Muscle layer of colon (tissue), 2 donors: ENCODE measurements at regions not wholly inside any gene's neighbourhood (a gene's known extent, or its start where the extent isn't known, plus 50 kb on each side); places are given as distances from the start of the nearest gene placed in this dataset.

ENCODE experiments used
- H3K27ac ChIP-seq: one replicate; pipeline ENCODE4 v1.7.0; 2013; ENCODE audit warnings: low read depth, mild to moderate bottlenecking, low read length, moderate library complexity
- H3K27me3 ChIP-seq, 2 donors: one replicate each; pipeline ENCODE4 v1.7.0; 2013; ENCODE audit warnings: low read length in 2 of 2, mild to moderate bottlenecking in 2 of 2; ENCODE audit not compliant: insufficient read depth in 2 of 2, control insufficient read depth in 1 of 2
- H3K36me3 ChIP-seq: one replicate; pipeline ENCODE4 v1.7.0; 2013; ENCODE audit warnings: mild to moderate bottlenecking, low read length; ENCODE audit not compliant: insufficient read depth
- H3K4me1 ChIP-seq: one replicate; pipeline ENCODE4 v1.7.0; 2013; ENCODE audit warnings: mild to moderate bottlenecking, low read length; ENCODE audit not compliant: insufficient read depth
- H3K4me3 ChIP-seq, 2 donors: one replicate each; pipeline ENCODE4 v1.7.0; 2013; ENCODE audit warnings: low read length in 2 of 2, low read depth in 1 of 2, mild to moderate bottlenecking in 1 of 2, moderate library complexity in 1 of 2
- H3K9ac ChIP-seq: one replicate; pipeline ENCODE4 v1.7.0; 2013; ENCODE audit warnings: low read length
- H3K9me3 ChIP-seq: one replicate; pipeline ENCODE4 v1.7.0; 2013; ENCODE audit warnings: mild to moderate bottlenecking, low read length
- donor health status: abdominal sarcoma.
- donor health status: Adenocarcinoma of cecum.

- no peaks in the 10 kb centered on the region for H3K36me3 ChIP-seq
- no peaks in the 10 kb centered on the region for H3K9me3 ChIP-seq
- H3K4me3 ChIP-seq, result no peak overlapping the region
- H3K27me3 ChIP-seq, result no peaks in the 10 kb centered on the region
- H3K9ac ChIP-seq, result no peak overlapping the region
- no peaks in the 10 kb centered on the region for H3K4me1 ChIP-seq
- no peak overlapping the region for H3K27ac ChIP-seq
These were observed 919.3 kb upstream of the CDH2 start for GRCh38 chr18:29096079-29096770.

- Histone ChIP-seq H3K4me3 (no peak overlapping the region), H3K27me3 (no peaks in the 10 kb centered on the region), H3K36me3 (no peaks in the 10 kb centered on the region), H3K27ac (no peak overlapping the region), H3K4me1 (no peaks in the 10 kb centered on the region), H3K9ac (no peak overlapping the region), H3K9me3 (no peaks in the 10 kb centered on the region)
These were observed 910.8 kb upstream of the CDH2 start for GRCh38 chr18:29087616-29088246.

GRCh38 chr18:29084120-29084519 is 907.2 kb upstream of the CDH2 start:
- Histone ChIP-seq H3K4me3 (no peak overlapping the region), H3K36me3 (no peaks in the 10 kb centered on the region), H3K27ac (no peak overlapping the region), H3K4me1 (no peaks in the 10 kb centered on the region), H3K9ac (no peak overlapping the region), H3K9me3 (no peaks in the 10 kb centered on the region), H3K27me3 (no peaks in the 10 kb centered on the region)

GRCh38 chr18:29083545-29083944 is 906.6 kb upstream of the CDH2 start:
- Histone ChIP-seq H3K9me3 (no peaks in the 10 kb centered on the region), H3K27ac (no peak overlapping the region), H3K9ac (no peak overlapping the region), H3K36me3 (no peaks in the 10 kb centered on the region), H3K4me3 (no peak overlapping the region), H3K27me3 (no peaks in the 10 kb centered on the region), H3K4me1 (no peaks in the 10 kb centered on the region)

DNA sequence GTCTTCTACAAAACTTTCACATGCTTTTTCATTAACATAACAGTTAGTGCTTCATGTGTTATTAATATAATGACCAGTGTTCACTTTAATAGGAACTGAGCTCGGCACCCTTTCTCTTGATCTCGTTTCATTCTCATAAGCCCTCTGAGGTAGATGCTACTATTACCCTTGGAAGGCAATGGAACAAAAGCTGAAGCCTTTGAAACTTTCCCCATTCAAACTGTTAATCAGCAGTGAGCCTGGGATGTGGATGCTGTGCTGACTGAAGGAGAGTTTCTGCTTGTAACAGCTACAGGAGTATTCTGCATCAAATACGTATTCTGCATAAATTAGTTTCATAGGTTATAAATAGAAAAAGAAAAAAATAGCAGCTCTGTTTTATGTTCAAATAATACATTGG is 904.0 kb upstream of the CDH2 start:
- Histone ChIP-seq H3K27me3 (no peaks in the 10 kb centered on the region), H3K4me1 (no peaks in the 10 kb centered on the region), H3K36me3 (no peaks in the 10 kb centered on the region), H3K9me3 (no peaks in the 10 kb centered on the region), H3K4me3 (no peak overlapping the region), H3K9ac (no peak overlapping the region), H3K27ac (no peak overlapping the region)

DNA sequence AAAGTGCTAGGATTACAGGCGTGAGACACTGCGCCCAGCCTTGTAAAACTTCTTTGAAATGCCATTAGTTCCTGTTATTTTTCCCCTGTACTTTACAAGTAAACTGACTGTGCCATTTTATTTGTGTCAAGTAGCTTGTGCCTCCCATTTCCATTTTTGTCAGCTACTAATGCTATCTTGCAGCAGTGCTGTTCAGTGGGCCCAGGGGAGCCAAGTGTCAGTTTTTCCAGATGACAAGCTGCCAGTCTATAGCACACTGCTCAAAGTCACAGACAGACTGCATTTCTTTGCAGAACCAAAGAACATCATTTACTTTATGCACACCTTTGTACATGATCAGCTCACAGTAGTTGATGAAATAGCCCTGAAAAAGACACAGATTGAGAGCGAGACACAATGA is 901.3 kb upstream of the CDH2 start:
- Histone ChIP-seq H3K27me3 (no peaks in the 10 kb centered on the region), H3K9ac (no peak overlapping the region), H3K9me3 (no peaks in the 10 kb centered on the region)

GRCh38 chr18:29077344-29077743 is 900.4 kb upstream of the CDH2 start:
- Histone ChIP-seq H3K9me3 (no peaks in the 10 kb centered on the region), H3K4me1 (no peaks in the 10 kb centered on the region), H3K27me3 (no peaks in the 10 kb centered on the region), H3K9ac (no peak overlapping the region), H3K36me3 (no peaks in the 10 kb centered on the region), H3K27ac (no peak overlapping the region), H3K4me3 (no peak overlapping the region)

More for the DNA sequence above, 901.3 kb upstream of the CDH2 start:
- H3K27ac ChIP-seq, result no peak overlapping the region
- no peak overlapping the region for H3K4me3 ChIP-seq
- H3K4me1 ChIP-seq, result no peaks in the 10 kb centered on the region
- no peaks in the 10 kb centered on the region for H3K36me3 ChIP-seq

GRCh38 chr18:29076645-29077044 is 899.7 kb upstream of the CDH2 start:
- no peaks in the 10 kb centered on the region for H3K9me3 ChIP-seq
- H3K27ac ChIP-seq, result no peak overlapping the region
- H3K27me3 ChIP-seq, result no peaks in the 10 kb centered on the region
- no peaks in the 10 kb centered on the region for H3K4me1 ChIP-seq
- no peak overlapping the region for H3K9ac ChIP-seq
- H3K4me3 ChIP-seq, result no peak overlapping the region
- no peaks in the 10 kb centered on the region for H3K36me3 ChIP-seq

GRCh38 chr18:29074147-29074546 is 897.2 kb upstream of the CDH2 start:
- no peaks in the 10 kb centered on the region for H3K9me3 ChIP-seq
- no peaks in the 10 kb centered on the region for H3K4me1 ChIP-seq
- H3K4me3 ChIP-seq, result no peak overlapping the region
- H3K36me3 ChIP-seq, result no peaks in the 10 kb centered on the region
- H3K27ac ChIP-seq, result no peak overlapping the region
- no peak overlapping the region for H3K9ac ChIP-seq
- H3K27me3 ChIP-seq, result no peaks in the 10 kb centered on the region

DNA sequence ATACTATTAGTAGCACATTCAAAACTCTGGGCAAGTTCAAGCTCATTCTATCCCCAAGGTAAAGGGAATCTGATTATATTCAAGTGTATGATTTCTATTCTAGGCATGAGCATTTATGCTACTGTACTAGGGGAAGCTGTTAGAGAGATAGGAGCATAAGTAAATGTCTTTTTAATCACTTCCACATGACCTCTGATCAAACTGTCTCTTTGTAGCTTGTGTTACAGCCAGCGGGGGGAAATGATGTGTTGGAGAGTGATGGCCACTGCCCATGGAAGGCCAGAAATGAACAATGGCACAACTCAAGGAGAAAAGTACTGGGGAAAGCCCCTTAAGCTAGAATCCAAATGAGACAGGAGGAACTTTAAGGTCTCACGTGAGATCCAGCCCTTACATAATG is 894.9 kb upstream of the CDH2 start:
- H3K4me1 ChIP-seq, result no peaks in the 10 kb centered on the region
- no peaks in the 10 kb centered on the region for H3K36me3 ChIP-seq
- H3K27ac ChIP-seq, result no peak overlapping the region
- H3K9ac ChIP-seq, result no peak overlapping the region
- H3K9me3 ChIP-seq, result no peaks in the 10 kb centered on the region
- no peaks in the 10 kb centered on the region for H3K27me3 ChIP-seq
- H3K4me3 ChIP-seq, result no peak overlapping the region

DNA sequence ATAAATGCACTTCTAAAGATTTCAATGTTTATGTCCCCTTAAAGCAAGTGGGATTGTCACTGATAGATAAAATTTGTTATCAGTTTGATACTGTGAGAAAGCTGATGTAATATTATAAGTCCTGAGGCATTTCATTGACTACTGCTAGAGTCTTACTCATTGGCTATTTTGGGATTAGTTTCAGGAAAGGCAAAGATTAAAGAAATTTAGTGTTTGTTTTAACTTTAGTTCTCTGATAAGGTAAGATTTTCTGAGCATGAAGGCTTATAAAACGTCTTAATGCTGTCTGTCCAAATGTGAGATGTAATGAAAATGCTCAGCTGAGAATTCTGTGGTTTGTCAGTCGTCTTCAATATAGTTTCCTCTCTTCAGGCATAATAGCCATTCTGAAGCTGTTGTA is 886.4 kb upstream of the CDH2 start:
- no peaks in the 10 kb centered on the region for H3K9me3 ChIP-seq
- no peaks in the 10 kb centered on the region for H3K27me3 ChIP-seq
- H3K9ac ChIP-seq, result no peak overlapping the region
- H3K27ac ChIP-seq, result no peak overlapping the region
- no peaks in the 10 kb centered on the region for H3K4me1 ChIP-seq
- H3K4me3 ChIP-seq, result no peak overlapping the region
- no peaks in the 10 kb centered on the region for H3K36me3 ChIP-seq

GRCh38 chr18:29062921-29063320 is 886.0 kb upstream of the CDH2 start:
- no peak overlapping the region for H3K27ac ChIP-seq

More at GRCh38 chr18:29062921-29063320, 886.0 kb upstream of the CDH2 start:
- H3K9ac ChIP-seq, result no peak overlapping the region
- H3K27me3 ChIP-seq, result no peaks in the 10 kb centered on the region
- no peak overlapping the region for H3K4me3 ChIP-seq
- H3K4me1 ChIP-seq, result no peaks in the 10 kb centered on the region
- no peaks in the 10 kb centered on the region for H3K9me3 ChIP-seq
- no peaks in the 10 kb centered on the region for H3K36me3 ChIP-seq
